ENCODE measurements at regions not wholly inside any gene's neighbourhood (a gene's known extent, or its start where the extent isn't known, plus 50 kb on each side); places are given as distances from the start of the nearest gene placed in this dataset.

DNA sequence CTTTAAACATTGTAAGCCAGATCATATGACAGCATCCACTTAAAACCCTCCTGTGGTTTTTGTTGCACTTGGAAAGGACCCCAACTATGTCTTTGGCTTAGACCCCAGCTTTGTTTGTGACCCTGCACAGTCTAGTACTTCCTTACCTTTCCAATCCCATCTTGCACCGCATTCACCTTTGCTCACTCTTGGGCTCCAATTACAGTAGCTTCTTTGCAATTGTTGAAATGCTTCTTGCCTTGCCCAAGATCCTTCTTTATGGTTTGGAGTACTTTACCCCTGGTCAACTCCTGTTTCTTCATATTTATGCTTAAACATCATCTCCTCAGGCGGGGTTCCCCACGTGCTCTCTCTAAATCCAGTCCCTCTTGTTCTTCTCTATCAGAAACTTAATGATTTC, 162.6 kb downstream of the PTEN start:
- TF ChIP-seq, protein P1, sequence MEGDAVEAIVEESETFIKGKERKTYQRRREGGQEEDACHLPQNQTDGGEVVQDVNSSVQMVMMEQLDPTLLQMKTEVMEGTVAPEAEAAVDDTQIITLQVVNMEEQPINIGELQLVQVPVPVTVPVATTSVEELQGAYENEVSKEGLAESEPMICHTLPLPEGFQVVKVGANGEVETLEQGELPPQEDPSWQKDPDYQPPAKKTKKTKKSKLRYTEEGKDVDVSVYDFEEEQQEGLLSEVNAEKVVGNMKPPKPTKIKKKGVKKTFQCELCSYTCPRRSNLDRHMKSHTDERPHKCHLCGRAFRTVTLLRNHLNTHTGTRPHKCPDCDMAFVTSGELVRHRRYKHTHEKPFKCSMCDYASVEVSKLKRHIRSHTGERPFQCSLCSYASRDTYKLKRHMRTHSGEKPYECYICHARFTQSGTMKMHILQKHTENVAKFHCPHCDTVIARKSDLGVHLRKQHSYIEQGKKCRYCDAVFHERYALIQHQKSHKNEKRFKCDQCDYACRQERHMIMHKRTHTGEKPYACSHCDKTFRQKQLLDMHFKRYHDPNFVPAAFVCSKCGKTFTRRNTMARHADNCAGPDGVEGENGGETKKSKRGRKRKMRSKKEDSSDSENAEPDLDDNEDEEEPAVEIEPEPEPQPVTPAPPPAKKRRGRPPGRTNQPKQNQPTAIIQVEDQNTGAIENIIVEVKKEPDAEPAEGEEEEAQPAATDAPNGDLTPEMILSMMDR (IDR thresholded peaks at IDR 0.05; ENCODE audit: low read depth, low read length), result no peak
- no peak for TF ChIP-seq EZH2phosphoT487 (IDR thresholded peaks at IDR 0.05; ENCODE audit: low read depth)
